ENCODE measurements at regions not wholly inside any gene's neighbourhood (a gene's known extent, or its start where the extent isn't known, plus 50 kb on each side); places are given as distances from the start of the nearest gene placed in this dataset.

GRCh38 chr10:84908491-84908890 is 580.1 kb downstream of the CCSER2 start:
- Histone ChIP-seq H3K9me3 (ENCODE audit: control insufficient read depth in 2 of 3, insufficient read depth in 1 of 3, low read length in 3 of 3) (no peaks in the 10 kb centered on the region), H3K36me3 (ENCODE audit: control insufficient read depth in 2 of 3, insufficient read depth in 3 of 3, low read length in 3 of 3) (no peaks in the 10 kb centered on the region), H3K4me3 (ENCODE audit: low read length in 3 of 3) (no peak overlapping the region), H3K27me3 (ENCODE audit: control insufficient read depth, insufficient read depth, low read length) (no peaks in the 10 kb centered on the region), H3K9ac (ENCODE audit: low read length in 3 of 3) (no peak overlapping the region), H3K27ac (ENCODE audit: low read depth in 2 of 2, low read length in 2 of 2) (no peak overlapping the region), H3K4me1 (ENCODE audit: control insufficient read depth in 2 of 3, insufficient read depth in 2 of 3, low read depth in 1 of 3, low read length in 3 of 3) (no peaks in the 10 kb centered on the region)
- no peak for TF ChIP-seq CTCF (IDR thresholded peaks at IDR 0.05; ENCODE audit: borderline replicate concordance, extremely low read depth, insufficient read depth)
- FAIRE-seq: no peak
- DNase-seq: no peak
- intact Hi-C loops (cut with DNase I): no loop called here

- Histone ChIP-seq H3K27ac (ENCODE audit: low read depth in 2 of 2, low read length in 2 of 2) (no peak overlapping the region), H3K36me3 (ENCODE audit: control insufficient read depth in 2 of 3, insufficient read depth in 3 of 3, low read length in 3 of 3) (no peaks in the 10 kb centered on the region), H3K9ac (ENCODE audit: low read length in 3 of 3) (no peak overlapping the region), H3K9me3 (ENCODE audit: control insufficient read depth in 2 of 3, insufficient read depth in 1 of 3, low read length in 3 of 3) (no peaks in the 10 kb centered on the region), H3K4me3 (ENCODE audit: low read length in 3 of 3) (no peak overlapping the region), H3K4me1 (ENCODE audit: control insufficient read depth in 2 of 3, insufficient read depth in 2 of 3, low read depth in 1 of 3, low read length in 3 of 3) (no peaks in the 10 kb centered on the region), H3K27me3 (ENCODE audit: control insufficient read depth, insufficient read depth, low read length) (no peaks in the 10 kb centered on the region)
- intact Hi-C loops (cut with DNase I): no loop called here
- DNase-seq (no peak), FAIRE-seq (no peak)
- no peak for TF ChIP-seq CTCF (IDR thresholded peaks at IDR 0.05; ENCODE audit: borderline replicate concordance, extremely low read depth, insufficient read depth)
Observed at GRCh38 chr10:84921701-84922100, 593.3 kb downstream of the CCSER2 start.

GRCh38 chr10:84924131-84924530 is 595.7 kb downstream of the CCSER2 start:
- H3K4me1 ChIP-seq (ENCODE audit: control insufficient read depth in 2 of 3, insufficient read depth in 2 of 3, low read depth in 1 of 3, low read length in 3 of 3): no peaks in the 10 kb centered on the region
- H3K27ac ChIP-seq (ENCODE audit: low read depth in 2 of 2, low read length in 2 of 2): no peak overlapping the region
- DNase-seq (no peak), FAIRE-seq (no peak)
- H3K27me3 ChIP-seq (ENCODE audit: control insufficient read depth, insufficient read depth, low read length): no peaks in the 10 kb centered on the region
- H3K36me3 ChIP-seq (ENCODE audit: control insufficient read depth in 2 of 3, insufficient read depth in 3 of 3, low read length in 3 of 3): no peaks in the 10 kb centered on the region
- no peak overlapping the region for H3K4me3 ChIP-seq (ENCODE audit: low read length in 3 of 3)
- no peak overlapping the region for H3K9ac ChIP-seq (ENCODE audit: low read length in 3 of 3)
- intact Hi-C loops (cut with DNase I): no loop called here
- no peak for TF ChIP-seq CTCF (IDR thresholded peaks at IDR 0.05; ENCODE audit: borderline replicate concordance, extremely low read depth, insufficient read depth)
- no peaks in the 10 kb centered on the region for H3K9me3 ChIP-seq (ENCODE audit: control insufficient read depth in 2 of 3, insufficient read depth in 1 of 3, low read length in 3 of 3)

GRCh38 chr10:84925495-84925894 is 597.1 kb downstream of the CCSER2 start:
- no peak overlapping the region for H3K9ac ChIP-seq (ENCODE audit: low read length in 3 of 3)
- intact Hi-C loops (cut with DNase I): no loop called here
- no peak overlapping the region for H3K27ac ChIP-seq (ENCODE audit: low read depth in 2 of 2, low read length in 2 of 2)
- H3K9me3 ChIP-seq (ENCODE audit: control insufficient read depth in 2 of 3, insufficient read depth in 1 of 3, low read length in 3 of 3): no peaks in the 10 kb centered on the region
- H3K4me1 ChIP-seq (ENCODE audit: control insufficient read depth in 2 of 3, insufficient read depth in 2 of 3, low read depth in 1 of 3, low read length in 3 of 3): no peaks in the 10 kb centered on the region
- no peaks in the 10 kb centered on the region for H3K36me3 ChIP-seq (ENCODE audit: control insufficient read depth in 2 of 3, insufficient read depth in 3 of 3, low read length in 3 of 3)
- H3K27me3 ChIP-seq (ENCODE audit: control insufficient read depth, insufficient read depth, low read length): no peaks in the 10 kb centered on the region
- H3K4me3 ChIP-seq (ENCODE audit: low read length in 3 of 3): no peak overlapping the region
- FAIRE-seq: no peak
- no peak for DNase-seq
- no peak for TF ChIP-seq CTCF (IDR thresholded peaks at IDR 0.05; ENCODE audit: borderline replicate concordance, extremely low read depth, insufficient read depth)

Data from kidney (tissue), 13 donors.